Mucosa of rectum (tissue), 2 donors: ENCODE measurements at regions not wholly inside any gene's neighbourhood (a gene's known extent, or its start where the extent isn't known, plus 50 kb on each side); places are given as distances from the start of the nearest gene placed in this dataset.
"Not testable (repeated sequence)": the region's sequence is repeated elsewhere in the genome, so short reads cannot be mapped to it uniquely, and the experiment has no call there.

ENCODE experiments used
- H3K27ac ChIP-seq, 2 donors: one replicate each; pipeline ENCODE4 v1.7.0; 2013; ENCODE audit warnings: inconsistent platforms in 2 of 2, low read depth in 2 of 2, low read length in 2 of 2
- H3K27me3 ChIP-seq, 2 donors: one replicate each; pipeline ENCODE4 v1.7.0; 2013; ENCODE audit warnings: low read length in 2 of 2; ENCODE audit not compliant: control insufficient read depth in 2 of 2, insufficient read depth in 2 of 2
- H3K36me3 ChIP-seq, 2 donors: one replicate each; pipeline ENCODE4 v1.7.0; 2013; ENCODE audit warnings: low read length in 2 of 2; ENCODE audit not compliant: control insufficient read depth in 2 of 2, insufficient read depth in 2 of 2
- H3K4me1 ChIP-seq, 2 donors: one replicate each; pipeline ENCODE4 v1.7.0; 2013; ENCODE audit warnings: low read length in 2 of 2, mild to moderate bottlenecking in 1 of 2; ENCODE audit not compliant: control insufficient read depth in 2 of 2, insufficient read depth in 2 of 2
- H3K4me3 ChIP-seq, 2 donors: one replicate each; pipeline ENCODE4 v1.7.0; 2013; ENCODE audit warnings: low read length in 2 of 2
- H3K9ac ChIP-seq, 2 donors: one replicate each; pipeline ENCODE4 v1.7.0; 2013; ENCODE audit warnings: low read length in 2 of 2, low read depth in 1 of 2, mild to moderate bottlenecking in 1 of 2
- H3K9me3 ChIP-seq, 2 donors: one replicate each; pipeline ENCODE4 v1.7.0; 2013; ENCODE audit warnings: low read length in 2 of 2; ENCODE audit not compliant: control insufficient read depth in 2 of 2
- donor health status: healthy.
- donor health status: Normal muscosa, but diverticular disease.

GRCh38 chr2:75922191-75922590 lies 211.5 kb upstream of the GCFC2 start:
- Histone ChIP-seq H3K4me1 (no peaks in the 10 kb centered on the region), H3K27ac (no peak overlapping the region), H3K4me3 (no peak overlapping the region), H3K36me3 (no peaks in the 10 kb centered on the region), H3K27me3 (no peaks in the 10 kb centered on the region), H3K9ac (no peak overlapping the region), H3K9me3 (no peaks in the 10 kb centered on the region)

- H3K27me3 ChIP-seq: no peaks in the 10 kb centered on the region
- H3K27ac ChIP-seq: no peak overlapping the region
- no peaks in the 10 kb centered on the region for H3K4me1 ChIP-seq
- no peak overlapping the region for H3K4me3 ChIP-seq
- no peak overlapping the region for H3K9ac ChIP-seq
- no peaks in the 10 kb centered on the region for H3K9me3 ChIP-seq
- no peaks in the 10 kb centered on the region for H3K36me3 ChIP-seq
These were observed 210.3 kb upstream of the GCFC2 start for GRCh38 chr2:75920859-75921551.

- H3K9ac ChIP-seq: no peak overlapping the region
- H3K4me3 ChIP-seq: no peak overlapping the region
These were observed 205.3 kb upstream of the GCFC2 start for GRCh38 chr2:75915851-75916634.

GRCh38 chr2:75896779-75897366 lies 186.2 kb upstream of the GCFC2 start:
- Histone ChIP-seq H3K9me3 (no peaks in the 10 kb centered on the region), H3K27ac (no peak overlapping the region)

More at GRCh38 chr2:75915851-75916634, 205.3 kb upstream of the GCFC2 start:
- no peaks in the 10 kb centered on the region for H3K36me3 ChIP-seq
- H3K27ac ChIP-seq: no peak overlapping the region
- H3K4me1 ChIP-seq: no peaks in the 10 kb centered on the region
- no peaks in the 10 kb centered on the region for H3K27me3 ChIP-seq
- H3K9me3 ChIP-seq: no peaks in the 10 kb centered on the region

GRCh38 chr2:75894170-75894569 lies 183.5 kb upstream of the GCFC2 start:
- H3K27me3 ChIP-seq: no peaks in the 10 kb centered on the region
- no peak overlapping the region for H3K9ac ChIP-seq
- no peaks in the 10 kb centered on the region for H3K9me3 ChIP-seq
- H3K4me3 ChIP-seq: no peak overlapping the region
- no peaks in the 10 kb centered on the region for H3K36me3 ChIP-seq
- no peaks in the 10 kb centered on the region for H3K4me1 ChIP-seq
- H3K27ac ChIP-seq: no peak overlapping the region

More at GRCh38 chr2:75896779-75897366, 186.2 kb upstream of the GCFC2 start:
- Histone ChIP-seq H3K4me1 (no peaks in the 10 kb centered on the region), H3K9ac (no peak overlapping the region), H3K27me3 (no peaks in the 10 kb centered on the region), H3K36me3 (no peaks in the 10 kb centered on the region), H3K4me3 (no peak overlapping the region)

GRCh38 chr2:75892490-75892889 lies 181.8 kb upstream of the GCFC2 start:
- Histone ChIP-seq H3K9me3 (no peaks in the 10 kb centered on the region), H3K27me3 (no peaks in the 10 kb centered on the region), H3K27ac (no peak overlapping the region), H3K4me1 (no peaks in the 10 kb centered on the region), H3K4me3 (no peak overlapping the region), H3K9ac (no peak overlapping the region), H3K36me3 (no peaks in the 10 kb centered on the region)

GRCh38 chr2:75882530-75882929 lies 171.8 kb upstream of the GCFC2 start:
- Histone ChIP-seq H3K27ac (no peak overlapping the region), H3K9ac (no peak overlapping the region), H3K36me3 (no peaks in the 10 kb centered on the region), H3K4me3 (no peak overlapping the region), H3K9me3 (no peaks in the 10 kb centered on the region), H3K27me3 (no peaks in the 10 kb centered on the region), H3K4me1 (no peaks in the 10 kb centered on the region)

- H3K4me1 ChIP-seq, H3K4me3 ChIP-seq, H3K9me3 ChIP-seq, H3K36me3 ChIP-seq, H3K27me3 ChIP-seq, H3K27ac ChIP-seq, H3K9ac ChIP-seq: not testable (repeated sequence)
These were observed 164.9 kb upstream of the GCFC2 start for GRCh38 chr2:75875606-75876005.

GRCh38 chr2:75871762-75872614 lies 161.3 kb upstream of the GCFC2 start:
- not testable (repeated sequence) for H3K27ac ChIP-seq, H3K4me1 ChIP-seq, H3K9me3 ChIP-seq, H3K36me3 ChIP-seq, H3K9ac ChIP-seq, H3K4me3 ChIP-seq, H3K27me3 ChIP-seq
